Uterus (tissue), 3 donors: ENCODE measurements at regions not wholly inside any gene's neighbourhood (a gene's known extent, or its start where the extent isn't known, plus 50 kb on each side); places are given as distances from the start of the nearest gene placed in this dataset.
"Not testable (repeated sequence)": the region's sequence is repeated elsewhere in the genome, so short reads cannot be mapped to it uniquely, and the experiment has no call there.

Experiments
- DNase-seq, 2 donors: peaks; one replicate each; pipeline ENCODE4 v3.0.0-alpha.2; 2019 to 2020
- H3K27ac ChIP-seq, 2 donors: fragments of 200-600 bp; sonication (generic); 1 replicate in 1 of 2; 2 replicates in 1 of 2; pipeline ENCODE4 v1.5.1; 2016 to 2018
- H3K27me3 ChIP-seq, 2 donors: fragments of 200-600 bp; sonication (generic); one replicate each; pipeline ENCODE4 v1.5.1; 2018 to 2019; ENCODE audit warnings: control low read depth in 1 of 2
- H3K36me3 ChIP-seq, 2 donors: fragments of 200-600 bp; sonication (generic); one replicate each; pipeline ENCODE4 v1.5.1; 2019; ENCODE audit warnings: control low read depth in 1 of 2
- H3K4me1 ChIP-seq, 2 donors: fragments of 200-600 bp; sonication (generic); one replicate each; pipeline ENCODE4 v1.5.1; 2018 to 2019; ENCODE audit warnings: control low read depth in 1 of 2
- H3K4me3 ChIP-seq, 2 donors: fragments of 200-600 bp; sonication (generic); 1 replicate in 1 of 2; 2 replicates in 1 of 2; pipeline ENCODE4 v1.5.1; 2018 to 2019; ENCODE audit warnings: mild to moderate bottlenecking in 1 of 2
- H3K9me3 ChIP-seq, 2 donors: fragments of 200-600 bp; sonication (generic); one replicate each; pipeline ENCODE4 v1.5.1; 2019; ENCODE audit warnings: control low read depth in 1 of 2
- CTCF ChIP-seq, 4 experiments: fragments of 200-600 bp in 2 of 4; fragments of 450-650 bp in 2 of 4; sonication (generic) in 2 of 4; IDR thresholded peaks; one replicate each; pipeline ENCODE4 v1.5.1; 2016 to 2019; ENCODE audit warnings: antibody characterized with exemption in 4 of 4, mild to moderate bottlenecking in 2 of 4, moderate library complexity in 1 of 4
- POLR2A ChIP-seq, 2 donors: fragments of 450-650 bp; IDR thresholded peaks; one replicate each; pipeline ENCODE4 v1.6.1; 2016; ENCODE audit warnings: antibody characterized with exemption in 2 of 2, mild to moderate bottlenecking in 1 of 2, moderate library complexity in 1 of 2
- intact Hi-C: fragments of 100-400 bp; cut with DNase I; formaldehyde crosslinking; loops from one replicate; pipeline ENCODE4 v1.15.1; 2023; ENCODE audit warnings: low total_unique reads
- donor health status: DM: yes; HTN: yes; CAD: no.

GRCh38 chr14:38930898-38931297 lies 172.1 kb downstream of the SEC23A start:
- no peaks in the 10 kb centered on the region for H3K27me3 ChIP-seq
- TF ChIP-seq POLR2A (IDR thresholded peaks at IDR 0.05), result no peak
- intact Hi-C loops, result no loop called here
- H3K9me3 ChIP-seq, result no peaks in the 10 kb centered on the region
- H3K27ac ChIP-seq, result no peak overlapping the region
- H3K36me3 ChIP-seq, result no peaks in the 10 kb centered on the region
- no peak for DNase-seq
- H3K4me1 ChIP-seq, result no peaks in the 10 kb centered on the region
- no peak overlapping the region for H3K4me3 ChIP-seq

- H3K4me3 ChIP-seq, result no peak overlapping the region
- H3K27me3 ChIP-seq, result no peaks in the 10 kb centered on the region
- H3K27ac ChIP-seq, result no peak overlapping the region
- no peaks in the 10 kb centered on the region for H3K36me3 ChIP-seq
- intact Hi-C loops, result no loop called here
- no peaks in the 10 kb centered on the region for H3K4me1 ChIP-seq
- H3K9me3 ChIP-seq, result no peaks in the 10 kb centered on the region
- no peak for DNase-seq
- TF ChIP-seq CTCF (IDR thresholded peaks at IDR 0.05) (no peak), POLR2A (IDR thresholded peaks at IDR 0.05) (no peak)
Observed at GRCh38 chr14:38930022-38930421, 173.0 kb downstream of the SEC23A start.

GRCh38 chr14:38929416-38929815 lies 173.6 kb downstream of the SEC23A start:
- no peak for DNase-seq
- H3K27me3 ChIP-seq, result no peaks in the 10 kb centered on the region
- no peaks in the 10 kb centered on the region for H3K9me3 ChIP-seq
- TF ChIP-seq CTCF (IDR thresholded peaks at IDR 0.05), result no peak
- no peak for TF ChIP-seq POLR2A (IDR thresholded peaks at IDR 0.05)
- intact Hi-C loops, result no loop called here
- H3K27ac ChIP-seq, result no peak overlapping the region
- H3K4me3 ChIP-seq, result no peak overlapping the region
- H3K36me3 ChIP-seq, result no peaks in the 10 kb centered on the region
- no peaks in the 10 kb centered on the region for H3K4me1 ChIP-seq

GRCh38 chr14:38921893-38922292 lies 181.1 kb downstream of the SEC23A start:
- DNase-seq, H3K4me3 ChIP-seq, H3K9me3 ChIP-seq, intact Hi-C loops, H3K27ac ChIP-seq, H3K36me3 ChIP-seq, H3K4me1 ChIP-seq, H3K27me3 ChIP-seq: not testable (repeated sequence)

- H3K9me3 ChIP-seq, result no peaks in the 10 kb centered on the region
- no peak overlapping the region for H3K4me3 ChIP-seq
- no peak overlapping the region for H3K27ac ChIP-seq
- H3K27me3 ChIP-seq, result no peaks in the 10 kb centered on the region
- intact Hi-C loops, result no loop called here
- H3K36me3 ChIP-seq, result no peaks in the 10 kb centered on the region
- no peak for TF ChIP-seq POLR2A (IDR thresholded peaks at IDR 0.05)
- no peak for TF ChIP-seq CTCF (IDR thresholded peaks at IDR 0.05)
- no peak for DNase-seq
- no peaks in the 10 kb centered on the region for H3K4me1 ChIP-seq
Observed at GRCh38 chr14:38915125-38915524, 187.9 kb downstream of the SEC23A start.

GRCh38 chr14:38910092-38910491 lies 192.9 kb downstream of the SEC23A start:
- Histone ChIP-seq H3K4me1 (no peaks in the 10 kb centered on the region), H3K27ac (no peak overlapping the region), H3K9me3 (no peaks in the 10 kb centered on the region)

More at GRCh38 chr14:38910092-38910491, 192.9 kb downstream of the SEC23A start:
- no peaks in the 10 kb centered on the region for H3K36me3 ChIP-seq
- H3K27me3 ChIP-seq, result no peaks in the 10 kb centered on the region
- DNase-seq, result no peak
- TF ChIP-seq CTCF (IDR thresholded peaks at IDR 0.05), result no peak
- no peak overlapping the region for H3K4me3 ChIP-seq
- intact Hi-C loops, result no loop called here
